Fibroblast of skin of abdomen (primary cell): ENCODE measurements at regions not wholly inside any gene's neighbourhood (a gene's known extent, or its start where the extent isn't known, plus 50 kb on each side); places are given as distances from the start of the nearest gene placed in this dataset.
"Not testable (repeated sequence)": the region's sequence is repeated elsewhere in the genome, so short reads cannot be mapped to it uniquely, and the experiment has no call there.

Experiments
- DNase-seq: peaks from one replicate; pipeline ENCODE4 v3.0.0-alpha.2; 2013

GRCh38 chr2:32874931-32875330 is 71.8 kb upstream of the LTBP1 start:
- no peak for DNase-seq

GRCh38 chr2:32877587-32878510 is 68.9 kb upstream of the LTBP1 start:
- no peak for DNase-seq

GRCh38 chr2:32879943-32880342 is 66.8 kb upstream of the LTBP1 start:
- DNase-seq, result not testable (repeated sequence)

GRCh38 chr2:32882816-32883810 is 63.6 kb upstream of the LTBP1 start:
- peak; percentile 88 for DNase-seq

- peak; percentile 51 for DNase-seq
These were observed 62.4 kb upstream of the LTBP1 start for GRCh38 chr2:32884346-32884745.

GRCh38 chr2:32886397-32887055 is 60.2 kb upstream of the LTBP1 start:
- DNase-seq, result not testable (repeated sequence)

GRCh38 chr2:32887125-32887524 is 59.6 kb upstream of the LTBP1 start:
- DNase-seq, result no peak

GRCh38 chr2:32894119-32894728 is 52.5 kb upstream of the LTBP1 start:
- no peak for DNase-seq

- DNase-seq, result no peak
These were observed 51.3 kb upstream of the LTBP1 start for GRCh38 chr2:32895424-32895823.
